ENCODE measurements at regions not wholly inside any gene's neighbourhood (a gene's known extent, or its start where the extent isn't known, plus 50 kb on each side); places are given as distances from the start of the nearest gene placed in this dataset.

DNA sequence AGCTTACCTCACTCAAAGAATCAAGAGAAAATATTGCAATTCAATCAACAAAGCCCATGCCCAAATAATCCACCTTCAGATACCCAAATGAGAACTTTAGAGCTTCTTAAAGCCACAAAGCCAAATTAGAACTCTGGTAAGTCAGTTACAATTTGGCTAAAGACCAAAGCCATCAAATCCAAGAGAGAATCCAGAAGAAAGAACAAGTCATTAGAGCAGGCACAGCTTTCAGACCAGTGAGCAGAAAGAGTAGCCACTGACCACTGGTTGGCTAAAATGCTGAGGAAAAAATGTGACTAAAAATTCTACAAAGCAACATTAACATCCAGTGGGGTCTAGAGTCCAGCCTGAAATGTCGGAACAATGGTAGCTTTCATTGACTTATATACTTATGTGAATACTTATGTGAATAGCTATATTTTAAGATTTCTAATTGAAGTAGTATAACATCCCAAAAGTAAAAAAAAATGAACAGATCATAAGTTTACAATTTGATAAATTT lies 735.2 kb upstream of the TBX3 start:
- H3K9me3 ChIP-seq, result no peaks in the 10 kb centered on the region
- no peak for TF ChIP-seq FOSL2 (IDR thresholded peaks at IDR 0.05)
- no peak for TF ChIP-seq FOSL2 (CRISPR knock-in tag; IDR thresholded peaks at IDR 0.05)
- no peak for TF ChIP-seq KDM5A (IDR thresholded peaks at IDR 0.05)
- no peak for TF ChIP-seq MYC (IDR thresholded peaks at IDR 0.05; ENCODE audit: borderline replicate concordance, low read length)
- TF ChIP-seq, protein P1, sequence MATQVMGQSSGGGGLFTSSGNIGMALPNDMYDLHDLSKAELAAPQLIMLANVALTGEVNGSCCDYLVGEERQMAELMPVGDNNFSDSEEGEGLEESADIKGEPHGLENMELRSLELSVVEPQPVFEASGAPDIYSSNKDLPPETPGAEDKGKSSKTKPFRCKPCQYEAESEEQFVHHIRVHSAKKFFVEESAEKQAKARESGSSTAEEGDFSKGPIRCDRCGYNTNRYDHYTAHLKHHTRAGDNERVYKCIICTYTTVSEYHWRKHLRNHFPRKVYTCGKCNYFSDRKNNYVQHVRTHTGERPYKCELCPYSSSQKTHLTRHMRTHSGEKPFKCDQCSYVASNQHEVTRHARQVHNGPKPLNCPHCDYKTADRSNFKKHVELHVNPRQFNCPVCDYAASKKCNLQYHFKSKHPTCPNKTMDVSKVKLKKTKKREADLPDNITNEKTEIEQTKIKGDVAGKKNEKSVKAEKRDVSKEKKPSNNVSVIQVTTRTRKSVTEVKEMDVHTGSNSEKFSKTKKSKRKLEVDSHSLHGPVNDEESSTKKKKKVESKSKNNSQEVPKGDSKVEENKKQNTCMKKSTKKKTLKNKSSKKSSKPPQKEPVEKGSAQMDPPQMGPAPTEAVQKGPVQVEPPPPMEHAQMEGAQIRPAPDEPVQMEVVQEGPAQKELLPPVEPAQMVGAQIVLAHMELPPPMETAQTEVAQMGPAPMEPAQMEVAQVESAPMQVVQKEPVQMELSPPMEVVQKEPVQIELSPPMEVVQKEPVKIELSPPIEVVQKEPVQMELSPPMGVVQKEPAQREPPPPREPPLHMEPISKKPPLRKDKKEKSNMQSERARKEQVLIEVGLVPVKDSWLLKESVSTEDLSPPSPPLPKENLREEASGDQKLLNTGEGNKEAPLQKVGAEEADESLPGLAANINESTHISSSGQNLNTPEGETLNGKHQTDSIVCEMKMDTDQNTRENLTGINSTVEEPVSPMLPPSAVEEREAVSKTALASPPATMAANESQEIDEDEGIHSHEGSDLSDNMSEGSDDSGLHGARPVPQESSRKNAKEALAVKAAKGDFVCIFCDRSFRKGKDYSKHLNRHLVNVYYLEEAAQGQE (IDR thresholded peaks at IDR 0.05), result no peak
- TF ChIP-seq, protein P2, sequence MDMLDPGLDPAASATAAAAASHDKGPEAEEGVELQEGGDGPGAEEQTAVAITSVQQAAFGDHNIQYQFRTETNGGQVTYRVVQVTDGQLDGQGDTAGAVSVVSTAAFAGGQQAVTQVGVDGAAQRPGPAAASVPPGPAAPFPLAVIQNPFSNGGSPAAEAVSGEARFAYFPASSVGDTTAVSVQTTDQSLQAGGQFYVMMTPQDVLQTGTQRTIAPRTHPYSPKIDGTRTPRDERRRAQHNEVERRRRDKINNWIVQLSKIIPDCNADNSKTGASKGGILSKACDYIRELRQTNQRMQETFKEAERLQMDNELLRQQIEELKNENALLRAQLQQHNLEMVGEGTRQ (IDR thresholded peaks at IDR 0.05), result no peak
- TF ChIP-seq NPAS2 (CRISPR knock-in tag; IDR thresholded peaks at IDR 0.05; ENCODE audit: borderline replicate concordance), result no peak
- TF ChIP-seq ZC3H11A (IDR thresholded peaks at IDR 0.05), result no peak
- TF ChIP-seq, protein P3, sequence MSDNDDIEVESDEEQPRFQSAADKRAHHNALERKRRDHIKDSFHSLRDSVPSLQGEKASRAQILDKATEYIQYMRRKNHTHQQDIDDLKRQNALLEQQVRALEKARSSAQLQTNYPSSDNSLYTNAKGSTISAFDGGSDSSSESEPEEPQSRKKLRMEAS (IDR thresholded peaks at IDR 0.05), result no peak
- no peak for TF ChIP-seq SREBF2 (IDR thresholded peaks at IDR 0.05)
- FAIRE-seq (no peak), DNase-seq (ENCODE audit: low read depth in 1 of 2, low spot score in 1 of 2) (no peak), ATAC-seq (no peak)
- POLR2A ChIA-PET, result no interaction called here
- no peak overlapping the region for H3K27ac ChIP-seq
- CTCF ChIA-PET, result interaction anchor here (1.2 kb wide), 1 partner anchor 18 kb away, joined by 3 read pairs; no protein-coding TSS in a partner anchor
- peaks cover 26% of the 10 kb centered on the region for H3K4me1 ChIP-seq
- H3K4me2 ChIP-seq, result no peak overlapping the region
- no peak overlapping the region for H3K4me3 ChIP-seq
- WGBS (ENCODE audit: missing lambda C conversion rate), result 90% methylated on average over 1 of the region's 1 CpG

DNA sequence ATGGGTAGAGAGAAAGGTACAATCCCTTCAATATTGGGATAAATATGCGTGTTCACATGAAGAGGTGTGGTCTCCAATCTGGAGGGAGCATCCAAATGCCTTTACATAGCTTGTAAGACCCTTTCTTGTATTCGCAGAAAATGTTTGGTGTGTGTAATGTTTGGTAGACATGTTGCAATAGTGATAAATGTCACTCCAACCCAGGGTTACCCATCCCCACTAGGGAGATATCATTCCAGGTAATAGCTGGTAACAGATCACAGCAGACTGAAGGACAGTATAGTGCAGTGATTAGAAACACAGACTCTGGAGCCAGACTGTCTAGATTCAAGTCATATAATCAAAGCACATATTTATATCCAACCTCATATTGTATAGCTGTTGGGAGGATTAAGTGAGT lies 733.6 kb upstream of the TBX3 start:
- CTCF ChIA-PET, result interaction anchor here (1.1 kb wide), 2 partner anchors 22 to 53 kb away, joined by 3 read pairs; no protein-coding TSS in a partner anchor

DNA sequence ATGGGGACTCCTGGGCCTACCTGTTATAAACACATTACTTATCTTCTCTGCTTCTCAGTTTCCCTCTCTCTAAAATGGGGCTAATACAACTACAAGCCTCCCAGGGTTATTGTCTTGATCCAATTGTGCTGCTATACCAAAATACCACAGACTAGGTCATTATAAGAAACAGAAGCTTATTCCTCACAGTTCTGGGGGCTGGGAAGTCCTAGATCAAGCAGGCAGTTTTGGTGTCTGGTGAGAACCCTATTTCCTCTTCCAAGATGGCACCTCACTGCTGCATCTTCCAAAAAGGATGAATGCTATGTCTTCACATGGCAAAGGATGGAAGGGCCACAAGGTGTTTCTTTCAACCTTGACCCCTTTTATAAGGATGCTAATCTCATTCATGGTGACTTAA lies 732.9 kb upstream of the TBX3 start:
- Histone ChIP-seq H3K4me1 (peaks cover 3% of the 10 kb centered on the region; the same call in 1 of the 3 replicates), H3K4me2 (no peak overlapping the region), H3K9me3 (no peaks in the 10 kb centered on the region), H3K27ac (no peak overlapping the region), H3K4me3 (no peak overlapping the region)
- DNase-seq (ENCODE audit: low read depth in 1 of 2, low spot score in 1 of 2), result no peak
- no peak for FAIRE-seq
- ChIA-PET CTCF (no interaction called here), POLR2A (no interaction called here)
- no peak for TF ChIP-seq NPAS2 (CRISPR knock-in tag; IDR thresholded peaks at IDR 0.05; ENCODE audit: borderline replicate concordance)
- TF ChIP-seq, protein P4, sequence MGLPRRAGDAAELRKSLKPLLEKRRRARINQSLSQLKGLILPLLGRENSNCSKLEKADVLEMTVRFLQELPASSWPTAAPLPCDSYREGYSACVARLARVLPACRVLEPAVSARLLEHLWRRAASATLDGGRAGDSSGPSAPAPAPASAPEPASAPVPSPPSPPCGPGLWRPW (IDR thresholded peaks at IDR 0.05), result no peak
- no peak for TF ChIP-seq POLR2A (IDR thresholded peaks at IDR 0.05; ENCODE audit: low read length)
- no peak for TF ChIP-seq FOSB (CRISPR knock-in tag; IDR thresholded peaks at IDR 0.05)
- no peak for TF ChIP-seq CBX2 (IDR thresholded peaks at IDR 0.05; ENCODE audit: borderline replicate concordance, low read depth)
- ATAC-seq, result no peak

More for the DNA sequence above, 733.6 kb upstream of the TBX3 start:
- Histone ChIP-seq H3K4me2 (no peak overlapping the region), H3K9me3 (no peaks in the 10 kb centered on the region), H3K4me1 (peaks cover 10% of the 10 kb centered on the region), H3K27ac (no peak overlapping the region), H3K4me3 (no peak overlapping the region)
- WGBS (ENCODE audit: missing lambda C conversion rate), result 21% methylated on average over 2 of the region's 2 CpGs
- POLR2A ChIA-PET, result no interaction called here
- ATAC-seq (no peak), FAIRE-seq (no peak), DNase-seq (ENCODE audit: low read depth in 1 of 2, low spot score in 1 of 2) (no peak)
- TF ChIP-seq NFE2L2 (conservative IDR thresholded peaks at IDR 0.05; ENCODE audit: low read length), result no peak
- TF ChIP-seq FOSB (CRISPR knock-in tag; IDR thresholded peaks at IDR 0.05), result no peak
- TF ChIP-seq POLR2A (IDR thresholded peaks at IDR 0.05; ENCODE audit: low read length), result no peak
- no peak for TF ChIP-seq EHF (CRISPR knock-in tag; IDR thresholded peaks at IDR 0.05)
- no peak for TF ChIP-seq NPAS2 (CRISPR knock-in tag; IDR thresholded peaks at IDR 0.05; ENCODE audit: borderline replicate concordance)
- TF ChIP-seq CBX8 (IDR thresholded peaks at IDR 0.05), result no peak
- no peak for TF ChIP-seq HDAC2 (IDR thresholded peaks at IDR 0.05)
- TF ChIP-seq ZFP36 (IDR thresholded peaks at IDR 0.05; ENCODE audit: borderline replicate concordance, partially characterized antibody), result no peak

All from A549 (cell line).